T-cell (primary cell): ENCODE measurements at regions not wholly inside any gene's neighbourhood (a gene's known extent, or its start where the extent isn't known, plus 50 kb on each side); places are given as distances from the start of the nearest gene placed in this dataset.

ENCODE experiments used
- ATAC-seq, 4 experiments: fragments of 200-7000 bp in 3 of 4; fragments of 150-1000 bp in 1 of 4; cut with Tn5 transposase; replicated peaks in 1 of 4; 1 replicate in 3 of 4; 2 replicates in 1 of 4; pipeline ENCODE4 v1.10.0; 2021; ENCODE audit warnings: moderate library complexity in 3 of 4, mild to moderate bottlenecking in 2 of 4, moderate number of reproducible peaks in 1 of 4
- CTCF ChIA-PET, 2 donors: fragments of 300-600 bp; sonication (Branson Sonifier 250); formaldehyde crosslinking; loops; one replicate each; lab custom pipeline; 2022; ENCODE audit warnings: antibody characterized with exemption in 2 of 2; lab: Charles Lee
- POLR2A ChIA-PET, 2 donors: fragments of 300-600 bp; sonication (Branson Sonifier 250); formaldehyde crosslinking; loops; one replicate each; lab custom pipeline; 2022; ENCODE audit warnings: antibody characterized with exemption in 2 of 2; lab: Charles Lee
- DNase-seq, 35 experiments: peaks; one replicate each; pipeline versions ENCODE4 v3.0.0 to v3.0.0-alpha.2; 2013 to 2023
- H3K27ac ChIP-seq: one replicate; pipeline ENCODE4 v1.5.1; 2013; ENCODE audit warnings: low read length
- H3K27me3 ChIP-seq, 2 experiments: replicated peaks in 1 of 2; 1 replicate in 1 of 2; 2 replicates in 1 of 2; pipeline versions ENCODE4 v1.6.1 to v1.7.0; 2013; ENCODE audit warnings: low read length in 1 of 2, mixed read lengths in 1 of 2; ENCODE audit not compliant: control insufficient read depth in 2 of 2, insufficient read depth in 2 of 2; ENCODE audit errors: extremely low read depth in 1 of 2
- H3K36me3 ChIP-seq, 2 donors: 1 replicate in 1 of 2; 2 replicates in 1 of 2; pipeline versions ENCODE4 v1.6.1 to v1.7.0; 2013; ENCODE audit warnings: low read length in 1 of 2; ENCODE audit not compliant: control insufficient read depth in 2 of 2, insufficient read depth in 1 of 2; ENCODE audit errors: extremely low read depth in 1 of 2
- H3K4me1 ChIP-seq, 2 experiments: 1 replicate in 1 of 2; 2 replicates in 1 of 2; pipeline versions ENCODE4 v1.6.1 to v1.7.0; 2013; ENCODE audit warnings: low read length in 2 of 2, mixed read lengths in 1 of 2; ENCODE audit not compliant: insufficient read depth in 2 of 2, control insufficient read depth in 1 of 2; ENCODE audit errors: extremely low read depth in 1 of 2
- H3K4me3 ChIP-seq, 2 donors: 1 replicate in 1 of 2; 2 replicates in 1 of 2; pipeline versions ENCODE4 v1.5.1 to v1.7.0; 2013; ENCODE audit warnings: mild to moderate bottlenecking in 2 of 2, low read length in 1 of 2, moderate library complexity in 1 of 2; ENCODE audit not compliant: control insufficient read depth in 1 of 2; ENCODE audit errors: extremely low read depth in 1 of 2
- H3K9me3 ChIP-seq: 2 replicates; pipeline ENCODE4 v1.7.0; 2013
- H3K27ac Mint-ChIP-seq, 2 donors: one replicate each; pipeline ENCODE4 v1.8.0; 2020 to 2021; ENCODE audit warnings: mild to moderate bottlenecking in 2 of 2, mixed read lengths in 2 of 2
- H3K27me3 Mint-ChIP-seq, 2 donors: one replicate each; pipeline ENCODE4 v1.8.0; 2021 to 2022; ENCODE audit warnings: mixed read lengths in 2 of 2
- H3K36me3 Mint-ChIP-seq: one replicate; pipeline ENCODE4 v1.8.0; 2021; ENCODE audit warnings: mixed read lengths
- H3K4me1 Mint-ChIP-seq, 3 donors: one replicate each; pipeline ENCODE4 v1.8.0; 2020 to 2022; ENCODE audit warnings: mixed read lengths in 3 of 3, mild to moderate bottlenecking in 1 of 3
- H3K4me3 Mint-ChIP-seq, 3 donors: one replicate each; pipeline ENCODE4 v1.8.0; 2020 to 2022; ENCODE audit warnings: mild to moderate bottlenecking in 3 of 3, mixed read lengths in 3 of 3, moderate library complexity in 3 of 3
- H3K9me3 Mint-ChIP-seq, 3 donors: one replicate each; pipeline ENCODE4 v1.8.0; 2020 to 2022; ENCODE audit warnings: mixed read lengths in 3 of 3
- WGBS: methylation state at CpG from one replicate; pipeline ENCODE4 v1.1.5; 2013; ENCODE audit warnings: missing lambda C conversion rate; ENCODE audit not compliant: insufficient coverage; 5-methylcytosine and 5-hydroxymethylcytosine counted together

DNA sequence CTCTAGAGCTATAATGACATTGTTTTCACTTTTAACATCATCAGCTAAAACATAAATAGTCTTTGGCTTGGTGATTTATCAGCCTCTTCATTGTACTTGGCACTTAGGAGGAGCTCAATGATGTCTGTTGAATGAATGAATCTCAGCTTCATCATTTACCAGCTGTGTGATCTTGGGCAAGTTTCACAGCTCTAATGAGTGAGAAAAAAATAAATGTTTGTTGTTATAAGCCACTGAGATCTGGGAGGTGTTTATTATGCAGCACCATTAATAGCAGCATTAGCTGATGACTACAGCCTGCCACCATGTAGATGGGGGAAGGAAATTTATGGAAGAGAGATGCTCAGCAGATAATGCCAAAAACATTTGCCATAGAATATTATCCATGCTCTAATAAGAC is 63.6 kb upstream of the C1QTNF7 start:
- no peaks in the 10 kb centered on the region for H3K36me3 Mint-ChIP-seq
- no peak overlapping the region for H3K4me3 ChIP-seq
- ATAC-seq (no peak), DNase-seq (no peak)
- peaks cover 2 to 5% (median 4%) of the 10 kb centered on the region in 3 donors for H3K4me1 Mint-ChIP-seq
- H3K4me3 Mint-ChIP-seq, result no peak overlapping the region
- H3K27me3 ChIP-seq, result no peaks in the 10 kb centered on the region
- no peaks in the 10 kb centered on the region for H3K4me1 ChIP-seq
- H3K9me3 Mint-ChIP-seq, result peaks cover 0 to 4% (median 0%) of the 10 kb centered on the region in 3 donors
- H3K9me3 ChIP-seq, result no peaks in the 10 kb centered on the region
- H3K27me3 Mint-ChIP-seq, result no peaks in the 10 kb centered on the region
- CTCF ChIA-PET, result no interaction called here
- no peak overlapping the region for H3K27ac Mint-ChIP-seq
- H3K36me3 ChIP-seq, result no peaks in the 10 kb centered on the region
- POLR2A ChIA-PET, result no interaction called here
- H3K27ac ChIP-seq, result no peak overlapping the region

DNA sequence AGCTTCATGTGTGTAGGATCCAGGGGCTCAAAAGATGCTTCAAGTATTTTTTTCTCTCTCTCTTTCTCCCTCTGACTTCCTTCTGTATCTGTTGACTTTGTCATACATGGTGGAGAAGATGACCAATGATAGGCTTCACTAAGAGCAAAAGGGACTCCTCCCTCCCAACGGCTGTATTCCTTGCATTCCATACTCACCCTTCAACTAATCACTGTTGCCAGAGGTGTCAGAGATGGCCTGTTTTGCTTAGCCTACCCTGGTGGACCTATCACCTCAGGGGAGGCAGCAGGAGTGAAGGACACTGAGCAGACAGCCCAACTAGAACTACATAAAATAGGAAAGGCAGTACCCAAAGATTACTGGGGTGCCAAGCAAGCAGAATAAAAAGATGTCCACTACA is 62.2 kb upstream of the C1QTNF7 start:
- 80% methylated on average over 1 of the region's 1 CpG for WGBS
- CTCF ChIA-PET, result no interaction called here
- H3K27ac Mint-ChIP-seq, result no peak overlapping the region

DNA sequence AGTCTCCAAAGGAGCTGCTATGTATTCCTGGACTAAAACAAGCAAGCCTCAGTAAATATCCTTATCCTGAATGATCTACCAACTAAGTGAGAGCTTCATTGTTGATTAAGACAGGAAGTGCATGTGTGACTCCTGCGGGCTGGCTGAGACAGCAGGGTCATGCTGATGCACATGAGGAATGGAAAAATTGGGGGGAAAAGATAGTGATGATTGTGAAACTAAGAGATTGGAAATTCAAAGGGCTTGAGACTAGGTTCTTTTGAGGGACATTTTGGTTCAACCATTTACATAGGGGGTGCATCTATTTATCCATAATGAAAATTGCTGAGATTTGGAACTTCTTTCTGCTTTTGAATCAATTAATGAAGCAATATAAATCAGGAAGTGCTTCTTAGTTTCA is 61.1 kb upstream of the C1QTNF7 start:
- Histone ChIP-seq H3K4me3 (no peak overlapping the region), H3K27ac (no peak overlapping the region), H3K4me1 (no peaks in the 10 kb centered on the region), H3K27me3 (peaks cover 0 to 2% of the 10 kb centered on the region in 2 experiments), H3K9me3 (no peaks in the 10 kb centered on the region), H3K36me3 (no peaks in the 10 kb centered on the region)
- CTCF ChIA-PET, result no interaction called here
- H3K27me3 Mint-ChIP-seq, result no peaks in the 10 kb centered on the region
- H3K27ac Mint-ChIP-seq, result no peak overlapping the region
- WGBS, result 27% methylated on average over 1 of the region's 1 CpG
- no peak for DNase-seq
- POLR2A ChIA-PET, result interaction anchor here in 1 of 2 donors (0.6 kb wide), 1 partner anchor 686 kb away, joined by 3 read pairs; no protein-coding TSS in a partner anchor
- peaks cover 2 to 5% (median 4%) of the 10 kb centered on the region in 3 donors for H3K4me1 Mint-ChIP-seq
- H3K9me3 Mint-ChIP-seq, result peaks cover 0 to 4% (median 0%) of the 10 kb centered on the region in 3 donors
- H3K36me3 Mint-ChIP-seq, result no peaks in the 10 kb centered on the region
- H3K4me3 Mint-ChIP-seq, result no peak overlapping the region
- ATAC-seq, result no peak

More for the DNA sequence above, 62.2 kb upstream of the C1QTNF7 start:
- H3K27ac ChIP-seq, result no peak overlapping the region
- H3K4me3 Mint-ChIP-seq, result no peak overlapping the region
- H3K36me3 ChIP-seq, result no peaks in the 10 kb centered on the region
- H3K4me1 Mint-ChIP-seq, result peaks cover 2 to 5% (median 4%) of the 10 kb centered on the region in 3 donors
- no peaks in the 10 kb centered on the region for H3K27me3 Mint-ChIP-seq
- H3K9me3 Mint-ChIP-seq, result peaks cover 0 to 4% (median 0%) of the 10 kb centered on the region in 3 donors
- DNase-seq, result no peak
- no peaks in the 10 kb centered on the region for H3K4me1 ChIP-seq
- POLR2A ChIA-PET, result no interaction called here
- ATAC-seq, result no peak
- no peaks in the 10 kb centered on the region for H3K27me3 ChIP-seq
- no peaks in the 10 kb centered on the region for H3K36me3 Mint-ChIP-seq
- H3K4me3 ChIP-seq, result no peak overlapping the region
- no peaks in the 10 kb centered on the region for H3K9me3 ChIP-seq

DNA sequence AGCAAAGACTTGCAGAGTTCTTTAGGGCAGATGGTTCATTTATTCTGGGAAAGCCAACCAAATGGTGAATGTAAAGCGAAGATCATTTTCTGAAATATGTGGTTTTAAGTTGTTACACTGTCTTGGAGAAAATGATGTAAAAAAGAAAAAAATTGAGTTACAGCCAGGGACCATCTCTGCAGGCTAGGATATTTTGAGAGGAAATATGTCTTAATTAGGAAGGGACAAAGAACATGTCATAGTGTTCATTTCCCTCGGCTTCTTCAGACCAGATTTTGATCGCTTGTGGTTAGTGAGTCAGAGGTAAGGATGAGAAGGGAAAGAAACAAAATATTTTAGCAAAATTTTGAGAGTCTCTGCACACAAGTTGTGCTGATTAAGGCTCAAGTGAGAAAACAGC is 59.0 kb upstream of the C1QTNF7 start:
- Histone ChIP-seq H3K27me3 (peaks cover 0 to 2% of the 10 kb centered on the region in 2 experiments), H3K9me3 (no peaks in the 10 kb centered on the region), H3K27ac (no peak overlapping the region), H3K4me1 (no peaks in the 10 kb centered on the region), H3K36me3 (no peaks in the 10 kb centered on the region), H3K4me3 (no peak overlapping the region)
- ChIA-PET POLR2A (no interaction called here), CTCF (no interaction called here)
- H3K4me3 Mint-ChIP-seq, result no peak overlapping the region
- DNase-seq, result no peak
- peaks cover 0 to 2% of the 10 kb centered on the region in 2 donors for H3K27me3 Mint-ChIP-seq
- WGBS, result 50% methylated on average over 2 of the region's 3 CpGs
- H3K9me3 Mint-ChIP-seq, result peaks cover 0 to 4% (median 0%) of the 10 kb centered on the region in 3 donors
- ATAC-seq, result no peak
- peaks cover 2 to 5% (median 4%) of the 10 kb centered on the region in 3 donors for H3K4me1 Mint-ChIP-seq
- H3K36me3 Mint-ChIP-seq, result no peaks in the 10 kb centered on the region
- no peak overlapping the region for H3K27ac Mint-ChIP-seq

DNA sequence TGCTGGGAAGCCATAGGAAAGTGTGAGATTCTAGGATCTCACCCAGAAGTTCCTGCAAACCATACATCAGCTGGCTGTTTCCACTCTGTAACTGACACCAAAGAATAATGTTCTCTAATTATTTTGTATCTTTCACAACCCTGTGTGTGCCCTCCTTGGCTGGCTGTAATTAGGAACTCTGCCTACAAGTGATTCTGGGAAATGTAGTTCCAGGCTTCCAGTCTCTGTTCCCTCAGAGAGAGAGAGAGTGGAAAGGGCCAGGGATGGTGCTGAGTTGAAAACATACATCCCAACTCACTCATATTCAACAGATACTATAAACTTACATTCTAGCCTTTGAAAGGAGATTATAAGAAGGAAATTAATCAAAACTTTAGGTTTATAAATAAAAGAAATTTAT is 57.5 kb upstream of the C1QTNF7 start:
- Histone ChIP-seq H3K4me1 (peaks cover 0 to 3% of the 10 kb centered on the region in 2 experiments), H3K36me3 (no peaks in the 10 kb centered on the region), H3K9me3 (no peaks in the 10 kb centered on the region), H3K4me3 (no peak overlapping the region), H3K27me3 (peaks cover 0 to 2% of the 10 kb centered on the region in 2 experiments), H3K27ac (no peak overlapping the region)
- Mint-ChIP-seq H3K4me3 (no peak overlapping the region), H3K4me1 (peaks cover 6 to 15% (median 7%) of the 10 kb centered on the region in 3 donors), H3K27ac (no peak overlapping the region), H3K27me3 (peaks cover 0 to 3% of the 10 kb centered on the region in 2 donors), H3K36me3 (no peaks in the 10 kb centered on the region), H3K9me3 (peaks cover 0 to 4% (median 0%) of the 10 kb centered on the region in 3 donors)
- DNase-seq (no peak), ATAC-seq (no peak)
- POLR2A ChIA-PET, result no interaction called here
- CTCF ChIA-PET, result no interaction called here

DNA sequence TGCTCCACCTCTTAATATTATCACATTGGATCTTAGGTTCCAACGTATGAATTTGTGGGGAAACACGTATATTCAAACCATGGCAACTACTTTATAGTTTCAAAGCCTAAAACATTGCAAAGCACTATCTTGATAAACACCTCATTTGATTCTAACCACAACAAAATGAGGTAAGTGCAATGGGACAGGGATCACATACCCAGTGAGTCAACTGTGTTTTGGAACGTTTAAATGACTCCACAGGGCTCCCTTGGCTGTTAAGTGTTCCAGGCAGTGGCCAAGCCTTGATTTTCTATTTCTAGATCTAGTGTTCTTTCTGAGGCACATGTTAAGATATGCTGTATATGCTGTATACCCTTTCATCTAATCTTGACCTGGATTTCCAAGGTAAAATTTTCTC is 54.5 kb upstream of the C1QTNF7 start:
- H3K4me1 Mint-ChIP-seq, result peaks cover 22 to 30% (median 25%) of the 10 kb centered on the region in 3 donors
- ATAC-seq (peak in 1 of 4 experiments; percentile 42), DNase-seq (no peak)
- Histone ChIP-seq H3K4me1 (peaks cover 3 to 15% of the 10 kb centered on the region in 2 experiments), H3K4me3 (no peak overlapping the region), H3K36me3 (no peaks in the 10 kb centered on the region), H3K27me3 (peaks cover 0 to 2% of the 10 kb centered on the region in 2 experiments), H3K27ac (no peak overlapping the region), H3K9me3 (no peaks in the 10 kb centered on the region)
- no CpG with 5 or more reads among the region's 3 CpGs for WGBS
- H3K27ac Mint-ChIP-seq, result no peak overlapping the region
- H3K36me3 Mint-ChIP-seq, result no peaks in the 10 kb centered on the region
- no peak overlapping the region for H3K4me3 Mint-ChIP-seq
- peaks cover 0 to 3% of the 10 kb centered on the region in 2 donors for H3K27me3 Mint-ChIP-seq
- CTCF ChIA-PET, result no interaction called here
- POLR2A ChIA-PET, result no interaction called here
- H3K9me3 Mint-ChIP-seq, result peaks cover 0 to 4% (median 0%) of the 10 kb centered on the region in 3 donors

DNA sequence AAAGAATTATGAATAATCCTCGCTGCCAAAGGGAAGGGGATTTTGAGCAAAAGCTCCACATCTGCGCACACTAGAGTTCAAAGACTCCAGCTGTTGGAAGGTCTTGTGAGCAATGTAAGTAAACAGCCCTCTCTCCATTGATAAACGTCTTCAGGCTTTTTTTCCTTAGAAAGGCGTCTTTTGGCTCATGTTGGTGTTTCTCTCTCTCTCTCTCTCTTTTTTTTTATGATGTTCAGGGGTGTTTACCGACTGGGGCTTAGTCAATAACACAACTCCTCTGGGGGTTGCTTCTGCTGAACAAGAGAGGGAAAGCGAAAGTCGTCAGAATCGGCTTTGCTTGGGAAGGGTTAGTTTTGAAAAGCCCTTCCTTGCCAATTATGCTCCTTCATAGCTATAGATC is 53.2 kb upstream of the C1QTNF7 start:
- no peak for DNase-seq
- Mint-ChIP-seq H3K4me3 (no peak overlapping the region), H3K9me3 (no peaks in the 10 kb centered on the region), H3K27ac (no peak overlapping the region), H3K4me1 (peaks cover 24 to 30% (median 26%) of the 10 kb centered on the region in 3 donors), H3K27me3 (peaks cover 0 to 3% of the 10 kb centered on the region in 2 donors), H3K36me3 (no peaks in the 10 kb centered on the region)
- POLR2A ChIA-PET, result no interaction called here
- peaks cover 3 to 15% of the 10 kb centered on the region in 2 experiments for H3K4me1 ChIP-seq
- no peak for ATAC-seq
- H3K9me3 ChIP-seq, result no peaks in the 10 kb centered on the region
- peaks cover 0 to 2% of the 10 kb centered on the region in 2 experiments for H3K27me3 ChIP-seq
- H3K27ac ChIP-seq, result no peak overlapping the region
- CTCF ChIA-PET, result no interaction called here
- 100% methylated on average over 1 of the region's 8 CpGs for WGBS
- H3K36me3 ChIP-seq, result no peaks in the 10 kb centered on the region
- H3K4me3 ChIP-seq, result no peak overlapping the region
